Right lobe of liver (tissue), 4 donors: ENCODE measurements at regions not wholly inside any gene's neighbourhood (a gene's known extent, or its start where the extent isn't known, plus 50 kb on each side); places are given as distances from the start of the nearest gene placed in this dataset.

ENCODE experiments used
- POLR2A ChIP-seq: fragments of 450-650 bp; IDR thresholded peaks from one replicate; pipeline ENCODE4 v1.6.1; 2017; ENCODE audit warnings: antibody characterized with exemption, mild to moderate bottlenecking
- TF ChIP-seq, protein P1 (sequence below), 4 donors: fragments of 200-600 bp in 3 of 4; fragments of 450-650 bp in 1 of 4; IDR thresholded peaks; one replicate each; pipeline versions ENCODE4 v1.5.1 to v1.8.0; 2016 to 2022; ENCODE audit warnings: antibody characterized with exemption in 4 of 4, mild to moderate bottlenecking in 2 of 4
- donor health status: DM: no; HTN: no; CAD: no.
- donor health status: DM: no; HTN: no; CAD: no.
- donor health status: DM: no; HTN: yes; CAD: no.

- TF ChIP-seq, protein P1, sequence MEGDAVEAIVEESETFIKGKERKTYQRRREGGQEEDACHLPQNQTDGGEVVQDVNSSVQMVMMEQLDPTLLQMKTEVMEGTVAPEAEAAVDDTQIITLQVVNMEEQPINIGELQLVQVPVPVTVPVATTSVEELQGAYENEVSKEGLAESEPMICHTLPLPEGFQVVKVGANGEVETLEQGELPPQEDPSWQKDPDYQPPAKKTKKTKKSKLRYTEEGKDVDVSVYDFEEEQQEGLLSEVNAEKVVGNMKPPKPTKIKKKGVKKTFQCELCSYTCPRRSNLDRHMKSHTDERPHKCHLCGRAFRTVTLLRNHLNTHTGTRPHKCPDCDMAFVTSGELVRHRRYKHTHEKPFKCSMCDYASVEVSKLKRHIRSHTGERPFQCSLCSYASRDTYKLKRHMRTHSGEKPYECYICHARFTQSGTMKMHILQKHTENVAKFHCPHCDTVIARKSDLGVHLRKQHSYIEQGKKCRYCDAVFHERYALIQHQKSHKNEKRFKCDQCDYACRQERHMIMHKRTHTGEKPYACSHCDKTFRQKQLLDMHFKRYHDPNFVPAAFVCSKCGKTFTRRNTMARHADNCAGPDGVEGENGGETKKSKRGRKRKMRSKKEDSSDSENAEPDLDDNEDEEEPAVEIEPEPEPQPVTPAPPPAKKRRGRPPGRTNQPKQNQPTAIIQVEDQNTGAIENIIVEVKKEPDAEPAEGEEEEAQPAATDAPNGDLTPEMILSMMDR (IDR thresholded peaks at IDR 0.05), result no peak
- no peak for TF ChIP-seq POLR2A
Observed at GRCh38 chr3:33994568-33994967, 196.1 kb downstream of the PDCD6IP start.
